HepG2 (cell line): ENCODE measurements at regions not wholly inside any gene's neighbourhood (a gene's known extent, or its start where the extent isn't known, plus 50 kb on each side); places are given as distances from the start of the nearest gene placed in this dataset.

Experiments used
- EP300 ChIP-seq, 3 experiments: sonication (generic) in 1 of 3; formaldehyde crosslinking in 1 of 3; IDR thresholded peaks; 2 replicates each; pipeline versions ENCODE4 v1.5.1 to v1.6.1; 2011 to 2020; ENCODE audit warnings: low read depth in 2 of 3, low read length in 2 of 3, borderline replicate concordance in 1 of 3, improper control_type of control experiment in 1 of 3, mild to moderate bottlenecking in 1 of 3, missing genetic modification reagents in 1 of 3, moderate library complexity in 1 of 3
- ETV6 ChIP-seq: sonication (generic); formaldehyde crosslinking; conservative IDR thresholded peaks from 2 replicates; pipeline ENCODE4 v1.4.0; 2020; ENCODE audit warnings: missing genetic modification reagents
- FOXP1 ChIP-seq, 2 experiments: fragments of 450-650 bp in 1 of 2; IDR thresholded peaks; 2 replicates each; pipeline ENCODE4 v1.6.1; 2017 to 2018; ENCODE audit warnings: antibody characterized with exemption in 1 of 2
- GATAD1 ChIP-seq: IDR thresholded peaks from 2 replicates; pipeline ENCODE4 v1.6.1; 2016; ENCODE audit warnings: missing genetic modification reagents, missing compliant biosample characterization
- NFIC ChIP-seq: IDR thresholded peaks from 2 replicates; pipeline ENCODE4 v1.6.1; 2012; ENCODE audit warnings: mild to moderate bottlenecking, low read length, inconsistent platforms
- SAP130 ChIP-seq: IDR thresholded peaks from 2 replicates; pipeline ENCODE4 v1.6.1; 2016; ENCODE audit warnings: low read depth
- SIX4 ChIP-seq: sonication (generic); formaldehyde crosslinking; IDR thresholded peaks from 2 replicates; pipeline ENCODE4 v1.4.0; 2020; ENCODE audit warnings: missing genetic modification reagents
- SMAD3 ChIP-seq: sonication (generic); formaldehyde crosslinking; IDR thresholded peaks from 2 replicates; pipeline ENCODE4 v1.4.0; 2020; ENCODE audit warnings: missing genetic modification reagents
- TMF1 ChIP-seq: sonication (generic); formaldehyde crosslinking; IDR thresholded peaks from 2 replicates; pipeline ENCODE4 v1.8.1; 2022; ENCODE audit warnings: low read depth, missing genetic modification reagents
- TP53 ChIP-seq: sonication (generic); formaldehyde crosslinking; conservative IDR thresholded peaks from 2 replicates; pipeline ENCODE4 v1.4.0; 2020; ENCODE audit warnings: missing genetic modification reagents
- WIZ ChIP-seq: sonication (generic); formaldehyde crosslinking; IDR thresholded peaks from 2 replicates; pipeline ENCODE4 v1.5.1; 2020; ENCODE audit warnings: mild to moderate bottlenecking, missing genetic modification reagents
- ZNF143 ChIP-seq: sonication (generic); formaldehyde crosslinking; IDR thresholded peaks from 2 replicates; pipeline ENCODE4 v1.4.0; 2020; ENCODE audit warnings: missing genetic modification reagents
- TF ChIP-seq, protein P1 (sequence below): sonication (generic); formaldehyde crosslinking; IDR thresholded peaks from 2 replicates; pipeline ENCODE4 v1.4.0; 2020; ENCODE audit warnings: missing genetic modification reagents
- TF ChIP-seq, protein P2 (sequence below): sonication (generic); formaldehyde crosslinking; IDR thresholded peaks from 2 replicates; pipeline ENCODE4 v1.8.0; 2022; ENCODE audit warnings: mild to moderate bottlenecking, missing genetic modification reagents, moderate library complexity
- TF ChIP-seq, protein P3 (sequence below): sonication (generic); formaldehyde crosslinking; IDR thresholded peaks from 2 replicates; pipeline ENCODE4 v1.9.0; 2022; ENCODE audit warnings: low read depth, missing genetic modification reagents
- TF ChIP-seq, protein P4 (sequence below): sonication (generic); formaldehyde crosslinking; IDR thresholded peaks from 2 replicates; pipeline ENCODE4 v1.4.0; 2020; ENCODE audit warnings: mild to moderate bottlenecking, missing genetic modification reagents
- TF ChIP-seq, protein P5 (sequence below): sonication (generic); formaldehyde crosslinking; IDR thresholded peaks from 2 replicates; pipeline ENCODE4 v1.5.1; 2020; ENCODE audit warnings: mild to moderate bottlenecking, missing genetic modification reagents
- TF ChIP-seq, protein P6 (sequence below): sonication (generic); formaldehyde crosslinking; IDR thresholded peaks from 2 replicates; pipeline ENCODE4 v1.8.0; 2022; ENCODE audit warnings: mild to moderate bottlenecking, missing genetic modification reagents

DNA sequence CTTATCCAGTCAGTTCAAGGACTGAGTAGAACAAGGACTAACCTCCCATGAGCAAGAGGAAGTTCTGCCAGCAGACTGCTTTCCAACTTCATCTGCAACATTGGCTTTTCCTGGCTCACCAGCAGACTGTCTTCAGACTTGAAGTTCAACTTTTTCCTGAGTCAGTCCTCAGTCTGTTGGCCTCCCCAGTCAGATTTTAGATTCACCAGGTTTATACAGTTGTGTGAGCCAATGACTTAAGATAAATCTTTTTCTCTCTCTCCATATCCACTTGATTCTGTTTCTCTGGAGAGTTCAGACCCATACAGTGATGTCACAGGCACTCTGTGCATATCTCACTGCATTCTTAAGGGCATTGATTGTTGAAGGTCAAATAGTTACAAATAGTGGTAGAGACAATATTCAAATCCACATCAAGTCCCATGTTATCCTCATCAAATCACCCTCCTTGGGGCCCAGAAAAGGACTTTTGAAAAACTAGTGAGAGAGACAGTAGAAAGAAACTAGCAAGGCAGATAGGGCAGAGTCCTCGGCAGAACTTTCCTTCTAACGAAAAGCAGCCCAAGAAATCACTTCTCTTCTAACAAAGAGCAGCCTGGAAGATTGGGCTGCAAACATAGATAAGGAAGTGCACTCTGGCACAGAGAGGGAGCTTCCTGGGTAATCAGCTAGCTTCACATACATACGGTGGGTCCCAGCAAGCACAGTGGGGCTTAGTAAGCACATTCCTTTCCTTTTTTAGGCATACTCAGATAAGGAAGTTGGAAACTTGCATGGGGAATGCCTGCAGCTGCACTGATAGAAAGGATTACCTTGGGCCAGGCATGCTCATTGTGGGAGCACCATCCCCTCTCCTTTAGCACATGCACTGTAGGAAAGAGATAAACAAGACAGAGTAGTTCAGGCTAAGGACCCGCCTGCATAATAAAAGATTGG lies 132.3 kb upstream of the FAM20A start (continued):
- TF ChIP-seq, protein P1, sequence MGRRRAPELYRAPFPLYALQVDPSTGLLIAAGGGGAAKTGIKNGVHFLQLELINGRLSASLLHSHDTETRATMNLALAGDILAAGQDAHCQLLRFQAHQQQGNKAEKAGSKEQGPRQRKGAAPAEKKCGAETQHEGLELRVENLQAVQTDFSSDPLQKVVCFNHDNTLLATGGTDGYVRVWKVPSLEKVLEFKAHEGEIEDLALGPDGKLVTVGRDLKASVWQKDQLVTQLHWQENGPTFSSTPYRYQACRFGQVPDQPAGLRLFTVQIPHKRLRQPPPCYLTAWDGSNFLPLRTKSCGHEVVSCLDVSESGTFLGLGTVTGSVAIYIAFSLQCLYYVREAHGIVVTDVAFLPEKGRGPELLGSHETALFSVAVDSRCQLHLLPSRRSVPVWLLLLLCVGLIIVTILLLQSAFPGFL, result no peak
- TF ChIP-seq FOXP1 (IDR thresholded peaks at IDR 0.05) (no peak), FOXP1 (CRISPR knock-in tag; IDR thresholded peaks at IDR 0.05) (peak; percentile 33; the same call in 1 of the 2 replicates), NFIC (no peak), SIX4 (CRISPR knock-in tag) (no peak), GATAD1 (CRISPR knock-in tag) (0 out of 2 replicates have a peak, but pooled peaks have one; percentile 19), ETV6 (no peak), ZNF143 (CRISPR knock-in tag) (peak; percentile 55; the same call in 1 of the 2 replicates), EP300 (IDR thresholded peaks at IDR 0.05; ENCODE audit: low read depth in 2 of 2, low read length in 2 of 2) (0 out of 4 replicates have a peak, but pooled peaks of 1 of the 2 experiments have one; percentile 39), EP300 (CRISPR knock-in tag; IDR thresholded peaks at IDR 0.05; ENCODE audit: borderline replicate concordance) (no peak), TMF1 (CRISPR knock-in tag) (no peak), TP53 (no peak), SMAD3 (CRISPR knock-in tag) (no peak), WIZ (CRISPR knock-in tag) (0 out of 2 replicates have a peak, but pooled peaks have one; percentile 26), SAP130 (CRISPR knock-in tag) (peak; percentile 60; the same call in 1 of the 2 replicates)
- TF ChIP-seq, protein P2, sequence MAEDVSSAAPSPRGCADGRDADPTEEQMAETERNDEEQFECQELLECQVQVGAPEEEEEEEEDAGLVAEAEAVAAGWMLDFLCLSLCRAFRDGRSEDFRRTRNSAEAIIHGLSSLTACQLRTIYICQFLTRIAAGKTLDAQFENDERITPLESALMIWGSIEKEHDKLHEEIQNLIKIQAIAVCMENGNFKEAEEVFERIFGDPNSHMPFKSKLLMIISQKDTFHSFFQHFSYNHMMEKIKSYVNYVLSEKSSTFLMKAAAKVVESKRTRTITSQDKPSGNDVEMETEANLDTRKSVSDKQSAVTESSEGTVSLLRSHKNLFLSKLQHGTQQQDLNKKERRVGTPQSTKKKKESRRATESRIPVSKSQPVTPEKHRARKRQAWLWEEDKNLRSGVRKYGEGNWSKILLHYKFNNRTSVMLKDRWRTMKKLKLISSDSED (CRISPR knock-in tag), result no peak
- TF ChIP-seq, protein P3, sequence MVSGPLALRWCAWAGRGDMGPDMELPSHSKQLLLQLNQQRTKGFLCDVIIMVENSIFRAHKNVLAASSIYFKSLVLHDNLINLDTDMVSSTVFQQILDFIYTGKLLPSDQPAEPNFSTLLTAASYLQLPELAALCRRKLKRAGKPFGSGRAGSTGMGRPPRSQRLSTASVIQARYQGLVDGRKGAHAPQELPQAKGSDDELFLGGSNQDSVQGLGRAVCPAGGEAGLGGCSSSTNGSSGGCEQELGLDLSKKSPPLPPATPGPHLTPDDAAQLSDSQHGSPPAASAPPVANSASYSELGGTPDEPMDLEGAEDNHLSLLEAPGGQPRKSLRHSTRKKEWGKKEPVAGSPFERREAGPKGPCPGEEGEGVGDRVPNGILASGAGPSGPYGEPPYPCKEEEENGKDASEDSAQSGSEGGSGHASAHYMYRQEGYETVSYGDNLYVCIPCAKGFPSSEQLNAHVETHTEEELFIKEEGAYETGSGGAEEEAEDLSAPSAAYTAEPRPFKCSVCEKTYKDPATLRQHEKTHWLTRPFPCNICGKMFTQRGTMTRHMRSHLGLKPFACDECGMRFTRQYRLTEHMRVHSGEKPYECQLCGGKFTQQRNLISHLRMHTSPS, result no peak
- TF ChIP-seq, protein P4, sequence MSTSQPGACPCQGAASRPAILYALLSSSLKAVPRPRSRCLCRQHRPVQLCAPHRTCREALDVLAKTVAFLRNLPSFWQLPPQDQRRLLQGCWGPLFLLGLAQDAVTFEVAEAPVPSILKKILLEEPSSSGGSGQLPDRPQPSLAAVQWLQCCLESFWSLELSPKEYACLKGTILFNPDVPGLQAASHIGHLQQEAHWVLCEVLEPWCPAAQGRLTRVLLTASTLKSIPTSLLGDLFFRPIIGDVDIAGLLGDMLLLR (CRISPR knock-in tag), result no peak
- TF ChIP-seq, protein P5, sequence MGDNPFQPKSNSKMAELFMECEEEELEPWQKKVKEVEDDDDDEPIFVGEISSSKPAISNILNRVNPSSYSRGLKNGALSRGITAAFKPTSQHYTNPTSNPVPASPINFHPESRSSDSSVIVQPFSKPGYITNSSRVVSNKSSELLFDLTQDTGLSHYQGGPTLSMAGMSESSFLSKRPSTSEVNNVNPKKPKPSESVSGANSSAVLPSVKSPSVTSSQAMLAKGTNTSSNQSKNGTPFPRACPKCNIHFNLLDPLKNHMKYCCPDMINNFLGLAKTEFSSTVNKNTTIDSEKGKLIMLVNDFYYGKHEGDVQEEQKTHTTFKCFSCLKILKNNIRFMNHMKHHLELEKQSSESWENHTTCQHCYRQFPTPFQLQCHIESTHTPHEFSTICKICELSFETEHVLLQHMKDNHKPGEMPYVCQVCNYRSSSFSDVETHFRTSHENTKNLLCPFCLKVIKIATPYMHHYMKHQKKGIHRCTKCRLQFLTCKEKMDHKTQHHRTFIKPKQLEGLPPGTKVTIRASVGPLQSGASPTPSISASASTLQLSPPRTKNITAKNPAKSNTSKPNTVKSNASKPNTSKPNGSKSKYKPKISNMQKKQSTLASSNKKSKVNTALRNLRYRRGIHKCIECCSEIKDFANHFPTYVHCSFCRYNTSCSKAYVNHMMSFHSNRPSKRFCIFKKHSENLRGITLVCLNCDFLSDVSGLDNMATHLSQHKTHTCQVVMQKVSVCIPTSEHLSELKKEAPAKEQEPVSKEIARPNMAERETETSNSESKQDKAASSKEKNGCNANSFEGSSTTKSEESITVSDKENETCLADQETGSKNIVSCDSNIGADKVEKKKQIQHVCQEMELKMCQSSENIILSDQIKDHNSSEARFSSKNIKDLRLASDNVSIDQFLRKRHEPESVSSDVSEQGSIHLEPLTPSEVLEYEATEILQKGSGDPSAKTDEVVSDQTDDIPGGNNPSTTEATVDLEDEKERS (CRISPR knock-in tag), result no peak
- TF ChIP-seq, protein P6, sequence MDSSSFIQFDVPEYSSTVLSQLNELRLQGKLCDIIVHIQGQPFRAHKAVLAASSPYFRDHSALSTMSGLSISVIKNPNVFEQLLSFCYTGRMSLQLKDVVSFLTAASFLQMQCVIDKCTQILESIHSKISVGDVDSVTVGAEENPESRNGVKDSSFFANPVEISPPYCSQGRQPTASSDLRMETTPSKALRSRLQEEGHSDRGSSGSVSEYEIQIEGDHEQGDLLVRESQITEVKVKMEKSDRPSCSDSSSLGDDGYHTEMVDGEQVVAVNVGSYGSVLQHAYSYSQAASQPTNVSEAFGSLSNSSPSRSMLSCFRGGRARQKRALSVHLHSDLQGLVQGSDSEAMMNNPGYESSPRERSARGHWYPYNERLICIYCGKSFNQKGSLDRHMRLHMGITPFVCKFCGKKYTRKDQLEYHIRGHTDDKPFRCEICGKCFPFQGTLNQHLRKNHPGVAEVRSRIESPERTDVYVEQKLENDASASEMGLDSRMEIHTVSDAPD (CRISPR knock-in tag), result no peak
